GM23338 (cell line): ENCODE measurements at regions not wholly inside any gene's neighbourhood (a gene's known extent, or its start where the extent isn't known, plus 50 kb on each side); places are given as distances from the start of the nearest gene placed in this dataset.

Experiments used
- ATAC-seq: fragments of 200-7000 bp; cut with Tn5 transposase; 3 replicates; pipeline ENCODE4 v1.9.1; 2020
- DNase-seq: peaks from one replicate; pipeline ENCODE4 v3.0.0-alpha.2; 2015; ENCODE audit warnings: low spot score
- H2AFZ ChIP-seq: fragments of 200-600 bp; sonication (generic); 2 replicates; pipeline ENCODE4 v1.8.0; 2016; ENCODE audit warnings: antibody characterized with exemption, mild to moderate bottlenecking, moderate library complexity
- H3F3A ChIP-seq: fragments of 200-600 bp; sonication (generic); replicated peaks from 2 replicates; pipeline ENCODE4 v1.8.0; 2017; ENCODE audit warnings: antibody characterized with exemption, mixed run types, low read depth
- H3K27ac ChIP-seq: fragments of 200-600 bp; sonication (generic); 2 replicates; pipeline ENCODE4 v1.6.1; 2016; ENCODE audit warnings: low read depth
- H3K27me3 ChIP-seq: fragments of 200-600 bp; sonication (generic); 2 replicates; pipeline ENCODE4 v1.8.0; 2016; ENCODE audit warnings: mild to moderate bottlenecking, mixed run types, moderate library complexity; ENCODE audit not compliant: insufficient read depth
- H3K36me3 ChIP-seq: fragments of 200-600 bp; sonication (generic); 2 replicates; pipeline ENCODE4 v1.8.0; 2016; ENCODE audit warnings: mild to moderate bottlenecking; ENCODE audit not compliant: insufficient read depth
- H3K4me1 ChIP-seq: fragments of 200-600 bp; sonication (generic); 2 replicates; pipeline ENCODE4 v1.8.0; 2016; ENCODE audit warnings: mild to moderate bottlenecking, moderate library complexity; ENCODE audit not compliant: insufficient read depth
- H3K4me2 ChIP-seq: fragments of 200-600 bp; sonication (generic); 2 replicates; pipeline ENCODE4 v1.7.1; 2017; ENCODE audit warnings: mixed run types
- H3K4me3 ChIP-seq: fragments of 200-600 bp; sonication (generic); 2 replicates; pipeline ENCODE4 v1.6.1; 2016; ENCODE audit warnings: mixed run types
- H3K79me2 ChIP-seq: fragments of 200-600 bp; sonication (generic); replicated peaks from 2 replicates; pipeline ENCODE4 v1.8.0; 2017; ENCODE audit warnings: mild to moderate bottlenecking; ENCODE audit not compliant: insufficient read depth
- H3K9me2 ChIP-seq: fragments of 200-600 bp; sonication (generic); 2 replicates; pipeline ENCODE4 v1.8.0; 2017; ENCODE audit not compliant: insufficient read depth
- H4K20me1 ChIP-seq: fragments of 200-600 bp; sonication (generic); replicated peaks from 2 replicates; pipeline ENCODE4 v1.8.0; 2017; ENCODE audit warnings: mild to moderate bottlenecking; ENCODE audit not compliant: insufficient read depth
- H3K27ac Mint-ChIP-seq: 2 replicates; pipeline ENCODE4 v1.8.0; 2020; ENCODE audit warnings: inconsistent platforms, mild to moderate bottlenecking, moderate library complexity, mixed read lengths
- H3K27me3 Mint-ChIP-seq: 3 replicates; pipeline ENCODE4 v1.8.0; 2022; ENCODE audit warnings: low read depth, mild to moderate bottlenecking, moderate library complexity, mixed read lengths, inconsistent platforms; ENCODE audit not compliant: insufficient read depth, poor library complexity
- H3K36me3 Mint-ChIP-seq: 3 replicates; pipeline ENCODE4 v1.8.0; 2021; ENCODE audit warnings: low read depth, mild to moderate bottlenecking, inconsistent platforms, moderate library complexity, mixed read lengths
- H3K4me1 Mint-ChIP-seq: 3 replicates; pipeline ENCODE4 v1.8.0; 2020; ENCODE audit warnings: mild to moderate bottlenecking, inconsistent platforms, mixed read lengths
- H3K4me3 Mint-ChIP-seq: 3 replicates; pipeline ENCODE4 v1.8.0; 2021; ENCODE audit warnings: moderate library complexity, mild to moderate bottlenecking, inconsistent platforms, mixed read lengths
- H3K9me3 Mint-ChIP-seq: 3 replicates; pipeline ENCODE4 v1.8.0; 2020; ENCODE audit warnings: moderate library complexity, mild to moderate bottlenecking, inconsistent platforms, mixed read lengths
- CREB1 ChIP-seq: fragments of 250-450 bp; sonication (Bioruptor Pico); IDR thresholded peaks from 2 replicates; pipeline ENCODE4 v1.5.0; 2020; ENCODE audit warnings: low read depth, mild to moderate bottlenecking, moderate library complexity
- EZH2 ChIP-seq: fragments of 200-600 bp; sonication (generic); IDR thresholded peaks from one replicate; pipeline ENCODE4 v1.8.0; 2017; ENCODE audit warnings: antibody characterized with exemption, mild to moderate bottlenecking, low read depth; ENCODE audit not compliant: unreplicated experiment
- EZH2phosphoT487 ChIP-seq: fragments of 200-600 bp; sonication (generic); IDR thresholded peaks from one replicate; pipeline ENCODE4 v1.8.1; 2018; ENCODE audit warnings: antibody characterized with exemption; ENCODE audit not compliant: unreplicated experiment
- POLR2AphosphoS5 ChIP-seq: IDR thresholded peaks from 2 replicates; pipeline ENCODE4 v1.6.1; 2016; ENCODE audit warnings: antibody characterized with exemption, low read depth
- STAT1 ChIP-seq: IDR thresholded peaks from one replicate; pipeline ENCODE4 v1.6.1; 2016; ENCODE audit warnings: antibody characterized with exemption; ENCODE audit not compliant: unreplicated experiment
- ZNF114 ChIP-seq: fragments of 250-450 bp; sonication (Bioruptor Pico); IDR thresholded peaks from 2 replicates; pipeline ENCODE4 v1.5.0; 2020; ENCODE audit warnings: mild to moderate bottlenecking, moderate library complexity
- ZNF331 ChIP-seq: fragments of 250-450 bp; sonication (Bioruptor Pico); IDR thresholded peaks from 2 replicates; pipeline ENCODE4 v1.5.0; 2020; ENCODE audit warnings: low read depth, mild to moderate bottlenecking, moderate library complexity
- ZNF462 ChIP-seq: fragments of 250-450 bp; sonication (Bioruptor Pico); IDR thresholded peaks from 2 replicates; pipeline ENCODE4 v1.5.0; 2020; ENCODE audit warnings: mild to moderate bottlenecking, moderate library complexity
- TF ChIP-seq, protein P1 (sequence below), 2 experiments: fragments of 200-600 bp in 1 of 2; sonication (generic) in 1 of 2; conservative IDR thresholded peaks; 2 replicates each; pipeline versions ENCODE4 v1.5.1 to v1.6.1; 2016 to 2017; ENCODE audit warnings: antibody characterized with exemption in 2 of 2, low read depth in 2 of 2, mild to moderate bottlenecking in 2 of 2, moderate library complexity in 1 of 2
- TF ChIP-seq, protein P2 (sequence below): IDR thresholded peaks from 2 replicates; pipeline ENCODE4 v1.6.1; 2016; ENCODE audit warnings: antibody characterized with exemption
- TF ChIP-seq, protein P3 (sequence below): IDR thresholded peaks from one replicate; pipeline ENCODE4 v1.6.1; 2018; ENCODE audit warnings: antibody characterized with exemption; ENCODE audit not compliant: unreplicated experiment

GRCh38 chr12:46531804-46532203, 159.2 kb upstream of the SLC38A2 start:
- H3K27me3 ChIP-seq: no peaks in the 10 kb centered on the region
- no peak overlapping the region for H3K4me3 ChIP-seq
- no peak overlapping the region for H3K27ac ChIP-seq
- H4K20me1 ChIP-seq: no peaks in the 10 kb centered on the region
- Mint-ChIP-seq H3K4me1 (peaks cover 10% of the 10 kb centered on the region), H3K36me3 (peaks cover 34% of the 10 kb centered on the region), H3K27me3 (no peaks in the 10 kb centered on the region), H3K4me3 (no peak overlapping the region), H3K9me3 (peaks cover 43% of the 10 kb centered on the region), H3K27ac (no peak overlapping the region)
- H3K9me2 ChIP-seq: no peaks in the 10 kb centered on the region
- no peaks in the 10 kb centered on the region for H3F3A ChIP-seq
- H3K4me2 ChIP-seq: no peak overlapping the region
- DNase-seq (no peak), ATAC-seq (no peak)
- TF ChIP-seq ZNF114 (CRISPR knock-in tag) (no peak), STAT1 (no peak), ZNF462 (CRISPR knock-in tag) (no peak), CREB1 (no peak), POLR2AphosphoS5 (no peak), EZH2phosphoT487 (no peak), EZH2 (no peak), ZNF331 (no peak)
- TF ChIP-seq, protein P1, sequence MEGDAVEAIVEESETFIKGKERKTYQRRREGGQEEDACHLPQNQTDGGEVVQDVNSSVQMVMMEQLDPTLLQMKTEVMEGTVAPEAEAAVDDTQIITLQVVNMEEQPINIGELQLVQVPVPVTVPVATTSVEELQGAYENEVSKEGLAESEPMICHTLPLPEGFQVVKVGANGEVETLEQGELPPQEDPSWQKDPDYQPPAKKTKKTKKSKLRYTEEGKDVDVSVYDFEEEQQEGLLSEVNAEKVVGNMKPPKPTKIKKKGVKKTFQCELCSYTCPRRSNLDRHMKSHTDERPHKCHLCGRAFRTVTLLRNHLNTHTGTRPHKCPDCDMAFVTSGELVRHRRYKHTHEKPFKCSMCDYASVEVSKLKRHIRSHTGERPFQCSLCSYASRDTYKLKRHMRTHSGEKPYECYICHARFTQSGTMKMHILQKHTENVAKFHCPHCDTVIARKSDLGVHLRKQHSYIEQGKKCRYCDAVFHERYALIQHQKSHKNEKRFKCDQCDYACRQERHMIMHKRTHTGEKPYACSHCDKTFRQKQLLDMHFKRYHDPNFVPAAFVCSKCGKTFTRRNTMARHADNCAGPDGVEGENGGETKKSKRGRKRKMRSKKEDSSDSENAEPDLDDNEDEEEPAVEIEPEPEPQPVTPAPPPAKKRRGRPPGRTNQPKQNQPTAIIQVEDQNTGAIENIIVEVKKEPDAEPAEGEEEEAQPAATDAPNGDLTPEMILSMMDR (conservative IDR thresholded peaks at IDR 0.05; ENCODE audit: low read depth in 2 of 2): no peak
- TF ChIP-seq, protein P2, sequence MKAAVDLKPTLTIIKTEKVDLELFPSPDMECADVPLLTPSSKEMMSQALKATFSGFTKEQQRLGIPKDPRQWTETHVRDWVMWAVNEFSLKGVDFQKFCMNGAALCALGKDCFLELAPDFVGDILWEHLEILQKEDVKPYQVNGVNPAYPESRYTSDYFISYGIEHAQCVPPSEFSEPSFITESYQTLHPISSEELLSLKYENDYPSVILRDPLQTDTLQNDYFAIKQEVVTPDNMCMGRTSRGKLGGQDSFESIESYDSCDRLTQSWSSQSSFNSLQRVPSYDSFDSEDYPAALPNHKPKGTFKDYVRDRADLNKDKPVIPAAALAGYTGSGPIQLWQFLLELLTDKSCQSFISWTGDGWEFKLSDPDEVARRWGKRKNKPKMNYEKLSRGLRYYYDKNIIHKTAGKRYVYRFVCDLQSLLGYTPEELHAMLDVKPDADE: no peak
- TF ChIP-seq, protein P3, sequence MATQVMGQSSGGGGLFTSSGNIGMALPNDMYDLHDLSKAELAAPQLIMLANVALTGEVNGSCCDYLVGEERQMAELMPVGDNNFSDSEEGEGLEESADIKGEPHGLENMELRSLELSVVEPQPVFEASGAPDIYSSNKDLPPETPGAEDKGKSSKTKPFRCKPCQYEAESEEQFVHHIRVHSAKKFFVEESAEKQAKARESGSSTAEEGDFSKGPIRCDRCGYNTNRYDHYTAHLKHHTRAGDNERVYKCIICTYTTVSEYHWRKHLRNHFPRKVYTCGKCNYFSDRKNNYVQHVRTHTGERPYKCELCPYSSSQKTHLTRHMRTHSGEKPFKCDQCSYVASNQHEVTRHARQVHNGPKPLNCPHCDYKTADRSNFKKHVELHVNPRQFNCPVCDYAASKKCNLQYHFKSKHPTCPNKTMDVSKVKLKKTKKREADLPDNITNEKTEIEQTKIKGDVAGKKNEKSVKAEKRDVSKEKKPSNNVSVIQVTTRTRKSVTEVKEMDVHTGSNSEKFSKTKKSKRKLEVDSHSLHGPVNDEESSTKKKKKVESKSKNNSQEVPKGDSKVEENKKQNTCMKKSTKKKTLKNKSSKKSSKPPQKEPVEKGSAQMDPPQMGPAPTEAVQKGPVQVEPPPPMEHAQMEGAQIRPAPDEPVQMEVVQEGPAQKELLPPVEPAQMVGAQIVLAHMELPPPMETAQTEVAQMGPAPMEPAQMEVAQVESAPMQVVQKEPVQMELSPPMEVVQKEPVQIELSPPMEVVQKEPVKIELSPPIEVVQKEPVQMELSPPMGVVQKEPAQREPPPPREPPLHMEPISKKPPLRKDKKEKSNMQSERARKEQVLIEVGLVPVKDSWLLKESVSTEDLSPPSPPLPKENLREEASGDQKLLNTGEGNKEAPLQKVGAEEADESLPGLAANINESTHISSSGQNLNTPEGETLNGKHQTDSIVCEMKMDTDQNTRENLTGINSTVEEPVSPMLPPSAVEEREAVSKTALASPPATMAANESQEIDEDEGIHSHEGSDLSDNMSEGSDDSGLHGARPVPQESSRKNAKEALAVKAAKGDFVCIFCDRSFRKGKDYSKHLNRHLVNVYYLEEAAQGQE: no peak
- H2AFZ ChIP-seq: no peak overlapping the region
- H3K4me1 ChIP-seq: no peaks in the 10 kb centered on the region
- no peaks in the 10 kb centered on the region for H3K79me2 ChIP-seq
- H3K36me3 ChIP-seq: no peaks in the 10 kb centered on the region
